ENCODE measurements at regions not wholly inside any gene's neighbourhood (a gene's known extent, or its start where the extent isn't known, plus 50 kb on each side); places are given as distances from the start of the nearest gene placed in this dataset.
"Not testable (repeated sequence)": the region's sequence is repeated elsewhere in the genome, so short reads cannot be mapped to it uniquely, and the experiment has no call there.

DNA sequence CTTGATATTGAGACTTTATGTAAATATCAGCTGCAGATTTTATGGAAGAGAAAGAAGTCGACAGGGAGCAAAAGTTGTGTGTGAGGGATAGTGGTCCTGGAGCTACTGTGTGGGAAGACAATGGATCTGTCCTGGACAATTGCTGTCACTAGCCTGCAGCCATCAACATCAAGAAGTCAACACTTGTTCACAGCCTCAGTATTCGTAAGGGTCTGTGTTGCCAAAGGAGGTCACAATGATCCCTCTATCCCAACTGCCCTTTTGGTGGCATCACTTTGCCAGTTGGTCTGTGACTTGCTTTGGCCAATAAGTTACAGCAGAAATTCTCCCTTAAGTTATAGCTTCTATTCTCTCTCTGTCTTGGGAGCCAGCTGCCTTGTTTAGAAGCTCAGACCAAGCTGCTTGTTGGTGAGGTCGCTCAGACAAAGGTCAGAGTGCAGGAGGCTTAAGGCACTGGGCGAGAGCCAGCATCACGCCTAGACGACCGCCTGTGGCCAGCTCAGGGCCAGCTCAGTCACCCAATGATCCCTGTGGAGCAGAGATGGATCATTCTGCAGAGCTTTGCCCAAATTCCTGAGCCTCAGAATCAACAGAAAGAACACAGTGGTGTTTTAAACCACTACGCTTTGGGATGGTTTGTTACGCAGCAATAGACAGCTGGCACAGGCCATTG, 134.9 kb downstream of the RHOU start:
- DNase-seq: no peak

- DNase-seq: no peak
These were observed 136.2 kb downstream of the RHOU start for GRCh38 chr1:228871314-228872061.

DNA sequence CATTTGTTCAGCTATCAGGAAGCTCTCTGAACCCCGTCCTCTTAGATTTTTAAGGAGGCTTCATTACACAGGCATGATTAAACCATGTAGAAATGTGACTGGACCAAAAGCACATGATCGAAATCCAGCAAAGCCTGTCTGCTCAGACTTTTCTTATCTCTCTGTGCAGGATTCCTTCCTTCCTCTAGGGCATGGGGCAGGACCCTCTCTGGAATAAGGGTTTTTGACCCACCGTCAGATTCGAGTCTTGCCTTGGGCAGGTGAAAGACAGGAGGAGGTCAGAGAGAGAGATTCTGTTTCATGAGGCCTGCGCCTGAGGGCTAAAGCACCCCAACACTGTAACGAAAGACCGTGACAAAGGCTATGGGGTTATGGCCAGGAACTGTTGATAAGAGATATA, 136.8 kb downstream of the RHOU start:
- no peak for DNase-seq

- DNase-seq: no peak
These were observed 138.4 kb downstream of the RHOU start for GRCh38 chr1:228873709-228874108.

DNA sequence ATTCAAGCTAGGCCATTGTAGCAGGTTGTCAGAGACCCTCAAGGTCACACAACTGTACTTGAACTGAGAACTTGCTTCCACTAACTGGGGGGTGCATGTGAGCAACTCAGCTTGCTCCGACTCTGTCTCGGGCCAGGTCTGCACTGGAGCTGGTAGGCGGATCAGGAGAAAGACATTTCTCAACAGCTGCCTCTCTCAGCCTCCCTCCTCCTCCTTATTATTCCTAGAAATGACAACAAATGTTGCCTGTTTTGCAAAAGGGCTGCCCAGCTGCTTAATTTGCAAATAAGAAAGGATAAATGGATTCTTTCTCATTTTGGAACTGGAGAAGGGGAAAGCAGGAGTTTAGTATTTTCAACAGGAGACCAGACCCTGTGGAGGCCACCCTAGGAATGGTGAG, 140.5 kb downstream of the RHOU start:
- no peak for DNase-seq

- DNase-seq: no peak
These were observed 140.9 kb downstream of the RHOU start for GRCh38 chr1:228876187-228876586.

- DNase-seq: no peak
These were observed 143.9 kb downstream of the RHOU start for GRCh38 chr1:228879164-228879563.

- no peak for DNase-seq
These were observed 146.9 kb downstream of the RHOU start for GRCh38 chr1:228882041-228882770.

DNA sequence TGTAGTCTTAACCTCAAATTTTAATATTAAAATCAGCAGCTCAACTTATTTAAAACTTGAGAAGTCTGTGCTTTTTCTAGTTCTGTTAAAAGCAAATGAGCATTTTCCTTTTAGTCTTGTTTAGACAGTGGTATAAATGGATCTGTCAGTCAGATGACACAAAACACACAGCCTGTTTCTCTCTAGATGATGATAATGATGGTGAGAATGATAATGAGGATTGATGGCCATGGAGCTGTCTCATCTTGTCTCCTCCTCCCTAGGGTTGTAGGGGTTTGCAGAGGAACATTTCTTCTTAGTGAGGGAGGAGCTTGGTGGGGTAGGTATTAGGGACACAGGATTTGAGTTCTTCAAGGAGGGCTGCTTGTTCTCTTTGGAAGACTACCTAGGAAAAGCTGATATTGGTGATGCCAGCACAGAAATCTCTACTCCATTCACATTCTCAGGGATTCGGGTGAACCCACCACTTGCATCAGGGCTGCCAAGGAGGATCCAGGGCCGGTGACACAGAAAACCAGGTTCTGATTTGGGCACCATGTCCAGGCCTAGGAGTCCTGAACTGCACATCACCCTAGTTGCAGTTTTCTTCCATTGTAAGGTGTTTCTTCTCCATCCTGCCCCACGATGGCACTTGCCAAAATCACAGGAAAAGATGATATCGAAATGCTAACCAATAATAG, 147.6 kb downstream of the RHOU start:
- DNase-seq: no peak

DNA sequence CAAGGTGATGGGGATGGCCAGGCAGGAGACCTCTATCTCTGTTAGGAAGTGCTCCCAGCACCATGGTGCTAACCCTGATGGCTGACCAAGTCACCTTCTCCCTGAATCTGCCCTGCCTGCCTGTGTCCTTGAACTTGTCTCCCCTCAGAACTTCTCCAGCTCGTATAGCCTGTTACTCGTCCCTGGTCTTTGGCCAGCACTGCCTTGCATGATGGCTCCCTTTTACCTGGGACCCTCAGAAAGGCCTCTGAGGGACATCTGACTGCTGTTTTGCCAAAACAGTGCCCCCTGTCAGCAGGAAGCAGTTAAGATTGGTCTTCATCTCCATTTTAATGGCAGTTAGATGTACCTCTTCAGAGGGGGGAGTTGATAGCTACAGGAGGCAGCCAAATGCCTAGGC, 148.3 kb downstream of the RHOU start:
- no peak for DNase-seq

- no peak for DNase-seq
These were observed 148.9 kb downstream of the RHOU start for GRCh38 chr1:228884196-228884595.

DNA sequence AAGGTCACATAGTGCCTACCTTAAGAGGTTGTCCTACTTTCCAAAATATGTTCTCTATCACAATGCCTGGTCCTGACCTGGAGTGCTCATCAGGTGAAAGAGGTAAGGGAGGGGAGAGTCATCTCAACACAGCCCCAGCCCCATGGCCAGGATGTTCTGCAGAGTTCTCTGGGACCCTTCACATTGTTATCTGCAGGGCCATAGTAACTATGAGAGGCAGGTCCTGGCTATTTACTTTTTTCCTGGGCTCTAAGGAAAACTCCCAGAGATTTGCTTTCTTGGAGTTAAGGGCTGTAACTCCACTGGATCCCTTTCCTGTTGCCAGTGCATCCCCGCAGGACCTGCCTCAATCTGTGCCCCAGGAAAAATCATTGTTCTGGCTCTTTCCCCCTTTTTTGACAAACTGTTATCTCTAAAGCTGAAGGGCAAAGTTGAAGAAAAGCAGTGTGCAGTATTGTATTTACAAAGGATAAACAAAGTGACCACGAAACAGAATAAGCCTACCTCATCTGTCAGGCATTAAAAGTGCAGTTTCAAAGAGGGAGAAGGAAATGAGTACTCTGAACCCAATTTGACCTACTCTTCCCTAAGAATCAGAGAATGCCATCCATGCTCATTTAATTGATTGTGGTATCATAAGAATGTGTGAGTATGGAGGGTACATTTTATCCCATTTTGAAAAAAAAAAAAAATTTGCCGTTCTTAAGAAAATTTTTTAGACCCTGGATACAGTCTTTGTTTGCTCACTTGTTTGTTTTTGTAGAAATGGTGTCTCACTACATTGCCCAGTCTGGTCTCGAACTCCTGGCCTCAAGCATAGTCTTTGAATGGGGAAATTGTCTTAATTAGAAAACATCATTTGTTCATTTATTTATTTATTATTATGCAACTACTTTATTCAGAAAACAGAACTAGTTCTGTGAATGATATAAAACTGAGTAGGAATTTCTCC, 149.6 kb downstream of the RHOU start:
- DNase-seq: no peak

GRCh38 chr1:228885845-228886244, 150.6 kb downstream of the RHOU start:
- DNase-seq: no peak

GRCh38 chr1:228887101-228887500, 151.8 kb downstream of the RHOU start:
- DNase-seq: no peak

DNA sequence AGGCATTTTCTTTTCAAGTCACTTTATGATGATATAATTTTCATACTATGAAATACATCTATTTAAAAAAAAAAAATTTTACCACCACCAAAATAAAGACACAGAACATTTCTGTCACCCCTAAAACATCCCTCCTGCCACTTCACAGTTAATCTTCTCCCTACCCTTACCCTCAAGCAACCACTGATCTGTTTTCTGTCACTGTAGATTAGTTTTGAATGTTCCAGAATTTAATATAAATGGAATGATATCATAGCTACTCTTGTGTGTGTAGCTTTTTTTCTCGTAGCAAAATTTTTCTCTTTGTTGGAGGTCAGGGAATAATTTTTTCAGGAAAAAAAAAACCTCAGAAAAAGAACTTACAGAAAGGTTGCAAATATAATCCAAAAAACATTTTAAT, 152.7 kb downstream of the RHOU start:
- no peak for DNase-seq

GRCh38 chr1:228889289-228889688, 154.0 kb downstream of the RHOU start:
- DNase-seq: no peak

GRCh38 chr1:228891272-228892034, 156.2 kb downstream of the RHOU start:
- no peak for DNase-seq

GRCh38 chr1:228892200-228892599, 156.9 kb downstream of the RHOU start:
- not testable (repeated sequence) for DNase-seq

DNA sequence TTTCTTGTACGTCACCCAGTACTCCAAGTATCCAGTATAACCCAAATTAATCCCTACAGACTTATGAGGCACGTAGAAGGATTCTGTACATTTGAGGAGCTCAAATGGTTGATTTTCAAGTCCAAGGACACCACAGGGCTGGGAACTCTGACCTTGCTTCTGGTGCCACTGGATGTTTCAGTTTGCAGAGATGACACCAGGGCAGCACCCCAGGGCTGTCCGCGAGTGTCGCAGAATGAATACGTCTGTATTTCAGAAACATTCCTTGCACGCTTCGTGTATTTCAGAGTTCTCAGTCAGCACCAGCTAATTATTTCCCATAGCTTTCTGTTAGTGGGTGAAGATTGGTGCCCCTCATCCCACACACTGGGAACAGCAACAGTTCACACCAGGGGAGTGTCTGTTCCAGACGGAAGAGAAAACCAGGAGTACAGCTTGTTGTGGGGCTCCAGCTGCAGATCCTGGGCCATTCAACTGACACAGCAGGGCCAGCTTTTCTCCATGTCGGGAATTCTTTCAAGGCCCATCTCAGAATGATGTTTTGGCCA, 159.2 kb downstream of the RHOU start:
- DNase-seq: no peak

- no peak for DNase-seq
These were observed 162.6 kb downstream of the RHOU start for GRCh38 chr1:228897901-228898300.

GRCh38 chr1:228898582-228898992, 163.3 kb downstream of the RHOU start:
- no peak for DNase-seq
